PC-9 (cell line): ENCODE measurements at regions not wholly inside any gene's neighbourhood (a gene's known extent, or its start where the extent isn't known, plus 50 kb on each side); places are given as distances from the start of the nearest gene placed in this dataset.

Experiments
- BruUV-seq: library from RNA; stranded (reverse); fragments of 400-500 nt; replicated peaks from 2 replicates; lab custom pipeline; 2021; lab: Mats Ljungman, UMichigan
- CTCF ChIA-PET: fragments of 300-600 bp; sonication (Branson Sonifier 250); formaldehyde crosslinking; loops from one replicate; lab custom pipeline; 2022; ENCODE audit warnings: antibody characterized with exemption; lab: Charles Lee
- POLR2A ChIA-PET: fragments of 300-600 bp; sonication (Branson Sonifier 250); formaldehyde crosslinking; loops from one replicate; lab custom pipeline; 2022; ENCODE audit warnings: antibody characterized with exemption; ENCODE audit not compliant: unreplicated experiment; lab: Charles Lee
- DNase-seq, 2 experiments: peaks; one replicate each; pipeline versions ENCODE4 v3.0.0 to v3.0.0-alpha.2; 2015 to 2022; ENCODE audit warnings: mixed read lengths in 1 of 2
- H2AFZ ChIP-seq: fragments of 200-600 bp; sonication (generic); 2 replicates; pipeline ENCODE4 v1.8.1; 2017; ENCODE audit warnings: antibody characterized with exemption
- H3F3A ChIP-seq: fragments of 200-600 bp; sonication (generic); 2 replicates; pipeline ENCODE4 v1.8.1; 2017; ENCODE audit warnings: antibody characterized with exemption, mild to moderate bottlenecking, low read depth; ENCODE audit not compliant: insufficient read depth
- H3K27ac ChIP-seq: fragments of 200-600 bp; sonication (generic); 2 replicates; pipeline ENCODE4 v1.6.1; 2016; ENCODE audit warnings: mixed run types
- H3K27me3 ChIP-seq: fragments of 200-600 bp; sonication (generic); 2 replicates; pipeline ENCODE4 v1.6.1; 2016; ENCODE audit warnings: low read depth, mixed run types; ENCODE audit not compliant: insufficient read depth
- H3K36me3 ChIP-seq: fragments of 200-600 bp; sonication (generic); 2 replicates; pipeline ENCODE4 v1.6.1; 2016; ENCODE audit warnings: low read depth, mixed run types
- H3K4me1 ChIP-seq: fragments of 200-600 bp; sonication (generic); replicated peaks from 2 replicates; pipeline ENCODE4 v1.6.1; 2016; ENCODE audit warnings: mixed run types; ENCODE audit not compliant: insufficient read depth
- H3K4me2 ChIP-seq: fragments of 200-600 bp; sonication (generic); 2 replicates; pipeline ENCODE4 v1.6.1; 2017; ENCODE audit warnings: mixed run types
- H3K4me3 ChIP-seq: fragments of 200-600 bp; sonication (generic); 2 replicates; pipeline ENCODE4 v1.6.1; 2016; ENCODE audit warnings: mixed run types
- H3K79me2 ChIP-seq: fragments of 200-600 bp; sonication (generic); 2 replicates; pipeline ENCODE4 v1.6.1; 2017; ENCODE audit warnings: low read depth, mixed run types
- H3K9me2 ChIP-seq: fragments of 200-600 bp; sonication (generic); 2 replicates; pipeline ENCODE4 v1.8.1; 2017; ENCODE audit warnings: mild to moderate bottlenecking; ENCODE audit not compliant: insufficient read depth
- H3K9me3 ChIP-seq: fragments of 200-600 bp; sonication (generic); 2 replicates; pipeline ENCODE4 v1.8.1; 2016; ENCODE audit warnings: low read depth; ENCODE audit not compliant: insufficient read depth
- H4K20me1 ChIP-seq: fragments of 200-600 bp; sonication (generic); 2 replicates; pipeline ENCODE4 v1.8.1; 2017; ENCODE audit not compliant: insufficient read depth
- EZH2 ChIP-seq: fragments of 200-600 bp; sonication (generic); IDR thresholded peaks from 2 replicates; pipeline ENCODE4 v1.8.0; 2017; ENCODE audit warnings: antibody characterized with exemption, low read depth
- intact Hi-C: fragments of 100-400 bp; cut with micrococcal nuclease; formaldehyde crosslinking; loops from one replicate; pipeline ENCODE4 v1.10.0; 2022; ENCODE audit not compliant: unreplicated experiment
- TF ChIP-seq, protein P1 (sequence below): fragments of 200-600 bp; sonication (generic); conservative IDR thresholded peaks from 2 replicates; pipeline ENCODE4 v1.6.1; 2017; ENCODE audit warnings: mixed run types, antibody characterized with exemption, mild to moderate bottlenecking, moderate library complexity

GRCh38 chr10:130915065-130915464 lies 396.5 kb downstream of the TCERG1L start:
- H3K79me2 ChIP-seq = no peaks in the 10 kb centered on the region
- ChIA-PET CTCF (no interaction called here), POLR2A (no interaction called here)
- no peaks in the 10 kb centered on the region for H3F3A ChIP-seq
- no peaks in the 10 kb centered on the region for H3K36me3 ChIP-seq
- no peak overlapping the region for H3K4me3 ChIP-seq
- BruUV-seq = no TSS peak
- no peak for DNase-seq
- no peak overlapping the region for H3K27ac ChIP-seq
- H3K9me2 ChIP-seq = no peaks in the 10 kb centered on the region
- TF ChIP-seq EZH2 = no peak
- H3K9me3 ChIP-seq = no peaks in the 10 kb centered on the region
- intact Hi-C loops = no loop called here
- no peak overlapping the region for H2AFZ ChIP-seq
- no peaks in the 10 kb centered on the region for H3K4me1 ChIP-seq
- 0 out of 2 replicates have a peak, but pooled peaks cover 8% of the 10 kb centered on the region for H3K27me3 ChIP-seq
- no peaks in the 10 kb centered on the region for H4K20me1 ChIP-seq
- H3K4me2 ChIP-seq = no peak overlapping the region

GRCh38 chr10:130921461-130921860 lies 390.1 kb downstream of the TCERG1L start:
- peaks cover 7% of the 10 kb centered on the region; the same call in 1 of the 2 replicates for H3K27me3 ChIP-seq
- H3F3A ChIP-seq = no peaks in the 10 kb centered on the region
- H3K9me2 ChIP-seq = no peaks in the 10 kb centered on the region
- no TSS peak for BruUV-seq
- H3K79me2 ChIP-seq = no peaks in the 10 kb centered on the region
- TF ChIP-seq, protein P1, sequence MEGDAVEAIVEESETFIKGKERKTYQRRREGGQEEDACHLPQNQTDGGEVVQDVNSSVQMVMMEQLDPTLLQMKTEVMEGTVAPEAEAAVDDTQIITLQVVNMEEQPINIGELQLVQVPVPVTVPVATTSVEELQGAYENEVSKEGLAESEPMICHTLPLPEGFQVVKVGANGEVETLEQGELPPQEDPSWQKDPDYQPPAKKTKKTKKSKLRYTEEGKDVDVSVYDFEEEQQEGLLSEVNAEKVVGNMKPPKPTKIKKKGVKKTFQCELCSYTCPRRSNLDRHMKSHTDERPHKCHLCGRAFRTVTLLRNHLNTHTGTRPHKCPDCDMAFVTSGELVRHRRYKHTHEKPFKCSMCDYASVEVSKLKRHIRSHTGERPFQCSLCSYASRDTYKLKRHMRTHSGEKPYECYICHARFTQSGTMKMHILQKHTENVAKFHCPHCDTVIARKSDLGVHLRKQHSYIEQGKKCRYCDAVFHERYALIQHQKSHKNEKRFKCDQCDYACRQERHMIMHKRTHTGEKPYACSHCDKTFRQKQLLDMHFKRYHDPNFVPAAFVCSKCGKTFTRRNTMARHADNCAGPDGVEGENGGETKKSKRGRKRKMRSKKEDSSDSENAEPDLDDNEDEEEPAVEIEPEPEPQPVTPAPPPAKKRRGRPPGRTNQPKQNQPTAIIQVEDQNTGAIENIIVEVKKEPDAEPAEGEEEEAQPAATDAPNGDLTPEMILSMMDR = no peak
- no peak for TF ChIP-seq EZH2
- H3K4me3 ChIP-seq = no peak overlapping the region
- no peaks in the 10 kb centered on the region for H4K20me1 ChIP-seq
- H3K9me3 ChIP-seq = no peaks in the 10 kb centered on the region; the same call in 1 of the 2 replicates
- no peak overlapping the region for H3K27ac ChIP-seq
- no peak overlapping the region for H3K4me2 ChIP-seq
- H3K4me1 ChIP-seq = no peaks in the 10 kb centered on the region
- POLR2A ChIA-PET = no interaction called here
- no peak for DNase-seq
- H3K36me3 ChIP-seq = no peaks in the 10 kb centered on the region
- CTCF ChIA-PET = no interaction called here
- intact Hi-C loops = no loop called here
- no peak overlapping the region for H2AFZ ChIP-seq

- Histone ChIP-seq H3K27me3 (peaks cover 7% of the 10 kb centered on the region; the same call in 1 of the 2 replicates), H4K20me1 (no peaks in the 10 kb centered on the region), H3K9me3 (no peaks in the 10 kb centered on the region; the same call in 1 of the 2 replicates), H3K79me2 (no peaks in the 10 kb centered on the region), H3K9me2 (no peaks in the 10 kb centered on the region), H3K27ac (no peak overlapping the region), H3K4me3 (no peak overlapping the region), H3F3A (no peaks in the 10 kb centered on the region), H2AFZ (no peak overlapping the region), H3K4me1 (no peaks in the 10 kb centered on the region), H3K4me2 (no peak overlapping the region), H3K36me3 (no peaks in the 10 kb centered on the region)
- TF ChIP-seq, protein P1 = no peak
- TF ChIP-seq EZH2 = no peak
- DNase-seq = no peak
- intact Hi-C loops = no loop called here
- POLR2A ChIA-PET = no interaction called here
- BruUV-seq = no TSS peak
- CTCF ChIA-PET = no interaction called here
These were observed 389.5 kb downstream of the TCERG1L start for GRCh38 chr10:130921911-130922440.

GRCh38 chr10:130923596-130923995 lies 387.9 kb downstream of the TCERG1L start:
- POLR2A ChIA-PET = no interaction called here
- Histone ChIP-seq H3K79me2 (no peaks in the 10 kb centered on the region), H3K27ac (no peak overlapping the region), H2AFZ (no peak overlapping the region), H4K20me1 (no peaks in the 10 kb centered on the region), H3K36me3 (no peaks in the 10 kb centered on the region), H3K27me3 (peaks cover 3% of the 10 kb centered on the region; the same call in 1 of the 2 replicates), H3K9me3 (no peaks in the 10 kb centered on the region; the same call in 1 of the 2 replicates), H3K4me3 (no peak overlapping the region), H3K4me2 (no peak overlapping the region), H3F3A (no peaks in the 10 kb centered on the region), H3K9me2 (no peaks in the 10 kb centered on the region), H3K4me1 (no peaks in the 10 kb centered on the region)
- BruUV-seq = no TSS peak
- CTCF ChIA-PET = no interaction called here
- intact Hi-C loops = no loop called here
- no peak for TF ChIP-seq EZH2
- TF ChIP-seq, protein P1 = no peak
- DNase-seq = no peak
